ENCODE measurements at regions not wholly inside any gene's neighbourhood (a gene's known extent, or its start where the extent isn't known, plus 50 kb on each side); places are given as distances from the start of the nearest gene placed in this dataset.

GRCh38 chr6:103167345-103168071 is 1692.2 kb downstream of the HACE1 start:
- H3K4me1 ChIP-seq: no peaks in the 10 kb centered on the region
- no peak for TF ChIP-seq CTCF (IDR thresholded peaks at IDR 0.05)
- TF ChIP-seq POLR2A (IDR thresholded peaks at IDR 0.05): no peak
- H3K36me3 ChIP-seq (ENCODE audit: low read depth, missing control alignments): no peaks in the 10 kb centered on the region
- H3K27ac ChIP-seq: no peak overlapping the region
- 85 to 86% methylated on average over 4 of the region's 4 CpGs for WGBS, 2 donors
- intact Hi-C loops (cut with DNase I; ENCODE audit: low total_unique reads): no loop called here
- DNase-seq: no peak
- H3K27me3 ChIP-seq: no peaks in the 10 kb centered on the region
- H3K9me3 ChIP-seq: no peaks in the 10 kb centered on the region
- no peak overlapping the region for H3K4me3 ChIP-seq

- no peaks in the 10 kb centered on the region for H3K36me3 ChIP-seq (ENCODE audit: low read depth, missing control alignments)
- H3K27ac ChIP-seq: no peak overlapping the region
- H3K4me3 ChIP-seq: no peak overlapping the region
- H3K4me1 ChIP-seq: no peaks in the 10 kb centered on the region
- TF ChIP-seq POLR2A (IDR thresholded peaks at IDR 0.05): no peak
- TF ChIP-seq CTCF (IDR thresholded peaks at IDR 0.05): no peak
- 43 to 53% methylated on average over 4 of the region's 4 CpGs for WGBS, 2 donors
- DNase-seq: no peak
- H3K9me3 ChIP-seq: no peaks in the 10 kb centered on the region
- H3K27me3 ChIP-seq: no peaks in the 10 kb centered on the region
- intact Hi-C loops (cut with DNase I; ENCODE audit: low total_unique reads): no loop called here
Observed at GRCh38 chr6:103154779-103155572, 1704.7 kb downstream of the HACE1 start.

- H3K27me3 ChIP-seq: no peaks in the 10 kb centered on the region
- no peaks in the 10 kb centered on the region for H3K9me3 ChIP-seq
- no peak for TF ChIP-seq POLR2A (IDR thresholded peaks at IDR 0.05)
- H3K36me3 ChIP-seq (ENCODE audit: low read depth, missing control alignments): no peaks in the 10 kb centered on the region
- WGBS, 2 donors: 69 to 73% methylated on average over 3 of the region's 3 CpGs
- DNase-seq: no peak
- intact Hi-C loops (cut with DNase I; ENCODE audit: low total_unique reads): no loop called here
- H3K4me1 ChIP-seq: no peaks in the 10 kb centered on the region
- no peak overlapping the region for H3K27ac ChIP-seq
- no peak overlapping the region for H3K4me3 ChIP-seq
Observed at GRCh38 chr6:103153016-103153415, 1706.7 kb downstream of the HACE1 start.

GRCh38 chr6:103142902-103143301 is 1716.8 kb downstream of the HACE1 start:
- H3K9me3 ChIP-seq: no peaks in the 10 kb centered on the region
- DNase-seq: no peak
- H3K4me1 ChIP-seq: no peaks in the 10 kb centered on the region
- WGBS, 2 donors: 62 to 66% methylated on average over 2 of the region's 2 CpGs
- no peak overlapping the region for H3K27ac ChIP-seq
- intact Hi-C loops (cut with DNase I; ENCODE audit: low total_unique reads): no loop called here
- TF ChIP-seq CTCF (IDR thresholded peaks at IDR 0.05): no peak
- no peak for TF ChIP-seq POLR2A (IDR thresholded peaks at IDR 0.05)
- no peaks in the 10 kb centered on the region for H3K27me3 ChIP-seq
- no peak overlapping the region for H3K4me3 ChIP-seq
- H3K36me3 ChIP-seq (ENCODE audit: low read depth, missing control alignments): no peaks in the 10 kb centered on the region

- DNase-seq: no peak
- 89 to 94% methylated on average over 4 to 6 of the region's 6 CpGs for WGBS, 2 donors
- TF ChIP-seq POLR2A (IDR thresholded peaks at IDR 0.05) (no peak), CTCF (IDR thresholded peaks at IDR 0.05) (no peak)
- Histone ChIP-seq H3K9me3 (no peaks in the 10 kb centered on the region), H3K4me1 (no peaks in the 10 kb centered on the region), H3K4me3 (no peak overlapping the region), H3K27me3 (no peaks in the 10 kb centered on the region), H3K27ac (no peak overlapping the region), H3K36me3 (ENCODE audit: low read depth, missing control alignments) (no peaks in the 10 kb centered on the region)
- intact Hi-C loops (cut with DNase I; ENCODE audit: low total_unique reads): no loop called here
Observed at GRCh38 chr6:103140308-103141027, 1719.3 kb downstream of the HACE1 start.

All from testis (tissue), 2 donors.